ENCODE measurements at regions not wholly inside any gene's neighbourhood (a gene's known extent, or its start where the extent isn't known, plus 50 kb on each side); places are given as distances from the start of the nearest gene placed in this dataset.

- Histone ChIP-seq H3K4me1 (ENCODE audit: insufficient read depth) (no peaks in the 10 kb centered on the region), H3K9me2 (ENCODE audit: insufficient read depth) (no peaks in the 10 kb centered on the region), H4K20me1 (replicated peaks; ENCODE audit: insufficient read depth) (no peaks in the 10 kb centered on the region), H3F3A (replicated peaks; ENCODE audit: low read depth) (no peaks in the 10 kb centered on the region), H3K36me3 (ENCODE audit: insufficient read depth) (no peaks in the 10 kb centered on the region), H3K79me2 (replicated peaks; ENCODE audit: insufficient read depth) (no peaks in the 10 kb centered on the region), H2AFZ (no peak overlapping the region), H3K4me2 (no peak overlapping the region), H3K27me3 (ENCODE audit: insufficient read depth) (no peaks in the 10 kb centered on the region), H3K27ac (ENCODE audit: low read depth) (no peak overlapping the region), H3K4me3 (no peak overlapping the region)
- Mint-ChIP-seq H3K27ac (no peak overlapping the region), H3K9me3 (0 out of 3 replicates have a peak, but pooled peaks cover 2% of the 10 kb centered on the region), H3K4me1 (peaks cover 6% of the 10 kb centered on the region; the same call in 1 of the 3 replicates), H3K4me3 (no peak overlapping the region), H3K36me3 (ENCODE audit: low read depth) (no peaks in the 10 kb centered on the region), H3K27me3 (ENCODE audit: insufficient read depth, low read depth, poor library complexity) (peaks cover 6% of the 10 kb centered on the region)
- DNase-seq (ENCODE audit: low spot score) (no peak), ATAC-seq (no peak)
- TF ChIP-seq CREB1 (CRISPR knock-in tag; IDR thresholded peaks at IDR 0.05; ENCODE audit: low read depth) (no peak), ETS1 (IDR thresholded peaks at IDR 0.05) (no peak), NANOG (IDR thresholded peaks at IDR 0.05; ENCODE audit: borderline replicate concordance) (no peak), STAT1 (IDR thresholded peaks at IDR 0.05; ENCODE audit: unreplicated experiment) (no peak), ZNF462 (CRISPR knock-in tag; IDR thresholded peaks at IDR 0.05) (no peak), CTCF (conservative IDR thresholded peaks at IDR 0.05; ENCODE audit: low read depth in 2 of 2) (no peak), JUNB (IDR thresholded peaks at IDR 0.05; ENCODE audit: unreplicated experiment) (no peak), POLR2AphosphoS5 (IDR thresholded peaks at IDR 0.05; ENCODE audit: low read depth) (no peak), ZNF331 (CRISPR knock-in tag; IDR thresholded peaks at IDR 0.05; ENCODE audit: low read depth) (no peak), REST (IDR thresholded peaks at IDR 0.05; ENCODE audit: unreplicated experiment) (no peak), EZH2phosphoT487 (IDR thresholded peaks at IDR 0.05; ENCODE audit: unreplicated experiment) (no peak), EZH2 (IDR thresholded peaks at IDR 0.05; ENCODE audit: low read depth, unreplicated experiment) (no peak), ZNF114 (CRISPR knock-in tag; IDR thresholded peaks at IDR 0.05) (no peak)
These were observed 278.4 kb upstream of the IRX1 start for GRCh38 chr5:3317051-3317795.
